ENCODE measurements at regions not wholly inside any gene's neighbourhood (a gene's known extent, or its start where the extent isn't known, plus 50 kb on each side); places are given as distances from the start of the nearest gene placed in this dataset.

- DNase-seq (no peak), ATAC-seq (no peak)
- WGBS, 2 donors: 77 to 84% methylated on average over 3 of the region's 3 CpGs
- H3K27me3 ChIP-seq: no peaks in the 10 kb centered on the region
- H3K27ac ChIP-seq: no peak overlapping the region
- no peak for TF ChIP-seq CTCF (IDR thresholded peaks at IDR 0.05)
- TF ChIP-seq POLR2A (IDR thresholded peaks at IDR 0.05): no peak
- H3K4me1 ChIP-seq: no peaks in the 10 kb centered on the region
- H3K9me3 ChIP-seq: no peaks in the 10 kb centered on the region
- intact Hi-C loops (cut with DNase I): no loop called here
- no peaks in the 10 kb centered on the region for H3K36me3 ChIP-seq (replicated peaks in 1 of 2; ENCODE audit: insufficient read depth in 1 of 2, low read depth in 2 of 2)
- H3K4me3 ChIP-seq: no peak overlapping the region
Measured at GRCh38 chr2:515441-516127, 161.6 kb downstream of the TMEM18 start.

DNA sequence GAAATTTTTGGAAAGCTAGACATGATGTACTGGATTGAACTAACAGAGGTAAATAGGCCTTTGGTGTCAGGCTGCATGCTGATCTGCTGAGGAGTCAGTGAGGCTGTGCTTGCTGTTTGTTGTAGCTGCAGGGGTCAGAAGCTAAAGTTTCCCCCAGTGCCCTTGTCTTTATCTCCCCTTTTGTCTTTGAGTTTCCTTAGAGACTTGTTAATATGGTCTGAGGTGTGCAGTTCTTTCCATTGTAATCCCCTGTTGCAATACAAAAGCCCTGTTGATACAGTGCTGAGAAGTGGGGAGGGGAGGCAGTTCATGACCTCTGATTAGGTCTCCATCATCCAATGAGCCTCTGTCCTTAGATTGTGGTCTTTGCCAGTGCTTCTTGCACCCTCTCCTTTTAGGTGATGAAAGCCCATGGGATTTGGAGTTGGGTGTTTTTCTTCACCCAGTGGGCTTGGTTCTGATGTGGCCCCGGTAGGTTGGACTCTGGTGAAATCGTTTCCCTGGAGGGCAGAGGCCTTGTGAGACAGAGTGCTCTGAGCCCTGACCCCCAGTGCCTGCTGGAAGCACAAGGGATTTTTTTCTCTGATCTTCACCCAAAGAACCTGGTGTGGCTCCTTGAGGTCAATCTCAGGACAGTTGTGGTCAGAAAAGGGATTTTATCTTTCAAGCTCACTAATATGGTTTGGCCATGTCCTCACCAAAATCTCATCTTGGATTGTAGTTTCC is 163.1 kb downstream of the TMEM18 start:
- Histone ChIP-seq H3K27me3 (no peaks in the 10 kb centered on the region), H3K4me3 (no peak overlapping the region), H3K27ac (no peak overlapping the region), H3K4me1 (no peaks in the 10 kb centered on the region), H3K9me3 (no peaks in the 10 kb centered on the region), H3K36me3 (replicated peaks in 1 of 2; ENCODE audit: insufficient read depth in 1 of 2, low read depth in 2 of 2) (no peaks in the 10 kb centered on the region)
- intact Hi-C loops (cut with DNase I): no loop called here
- DNase-seq (no peak), ATAC-seq (no peak)
- TF ChIP-seq CTCF (IDR thresholded peaks at IDR 0.05) (no peak), POLR2A (IDR thresholded peaks at IDR 0.05) (no peak)
- 63 to 66% methylated on average over 2 of the region's 2 CpGs for WGBS, 2 donors

GRCh38 chr2:510839-511238 is 166.4 kb downstream of the TMEM18 start:
- ATAC-seq (no peak), DNase-seq (no peak)
- Histone ChIP-seq H3K27ac (no peak overlapping the region), H3K4me3 (no peak overlapping the region), H3K36me3 (replicated peaks in 1 of 2; ENCODE audit: insufficient read depth in 1 of 2, low read depth in 2 of 2) (no peaks in the 10 kb centered on the region), H3K9me3 (no peaks in the 10 kb centered on the region), H3K4me1 (no peaks in the 10 kb centered on the region), H3K27me3 (no peaks in the 10 kb centered on the region)
- intact Hi-C loops (cut with DNase I): no loop called here
- 50 to 53% methylated on average over 1 of the region's 1 CpG for WGBS, 2 donors
- TF ChIP-seq CTCF (IDR thresholded peaks at IDR 0.05) (no peak), POLR2A (IDR thresholded peaks at IDR 0.05) (no peak)

GRCh38 chr2:509888-510287 is 167.3 kb downstream of the TMEM18 start:
- TF ChIP-seq CTCF (IDR thresholded peaks at IDR 0.05) (no peak), POLR2A (IDR thresholded peaks at IDR 0.05) (no peak)
- H3K4me3 ChIP-seq: no peak overlapping the region
- H3K27ac ChIP-seq: no peak overlapping the region
- WGBS, 2 donors: 74 to 86% methylated on average over 4 of the region's 4 CpGs
- H3K27me3 ChIP-seq: no peaks in the 10 kb centered on the region
- no peaks in the 10 kb centered on the region for H3K9me3 ChIP-seq
- ATAC-seq (no peak), DNase-seq (no peak)
- H3K36me3 ChIP-seq (replicated peaks in 1 of 2; ENCODE audit: insufficient read depth in 1 of 2, low read depth in 2 of 2): no peaks in the 10 kb centered on the region
- no peaks in the 10 kb centered on the region for H3K4me1 ChIP-seq
- intact Hi-C loops (cut with DNase I): no loop called here

DNA sequence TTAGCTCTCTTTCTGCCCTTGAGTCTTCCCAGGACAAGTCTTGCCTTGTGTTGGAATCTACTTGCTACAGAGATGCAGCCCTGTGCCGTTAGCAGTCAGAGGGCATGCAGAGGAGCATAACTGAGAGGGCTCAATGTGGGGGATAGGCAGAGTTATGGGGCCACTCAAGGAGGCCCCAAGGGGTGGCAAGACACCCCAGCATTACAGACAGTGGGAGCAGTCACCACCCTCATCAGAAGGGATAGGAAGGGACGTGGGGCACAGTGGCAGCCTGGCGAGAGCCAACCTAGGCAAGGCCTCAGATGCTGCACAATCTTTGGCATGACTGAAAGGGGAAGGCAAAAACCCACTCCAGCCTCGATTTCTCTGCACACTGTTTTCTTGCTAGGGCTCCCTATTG is 169.1 kb downstream of the TMEM18 start:
- Histone ChIP-seq H3K4me1 (no peaks in the 10 kb centered on the region), H3K27me3 (no peaks in the 10 kb centered on the region), H3K27ac (no peak overlapping the region), H3K4me3 (no peak overlapping the region), H3K36me3 (replicated peaks in 1 of 2; ENCODE audit: insufficient read depth in 1 of 2, low read depth in 2 of 2) (no peaks in the 10 kb centered on the region), H3K9me3 (no peaks in the 10 kb centered on the region)
- WGBS, 2 donors: 74 to 76% methylated on average over 4 of the region's 4 CpGs
- no peak for DNase-seq
- no peak for ATAC-seq
- TF ChIP-seq POLR2A (IDR thresholded peaks at IDR 0.05) (no peak), CTCF (IDR thresholded peaks at IDR 0.05) (no peak)
- intact Hi-C loops (cut with DNase I): no loop called here

Data from body of pancreas (tissue), 4 donors.